ENCODE measurements at regions not wholly inside any gene's neighbourhood (a gene's known extent, or its start where the extent isn't known, plus 50 kb on each side); places are given as distances from the start of the nearest gene placed in this dataset.
A peak's percentile ranks its signal among the peaks of the same experiment; 100 is the strongest.

GRCh38 chr18:71125581-71125980 lies 836.7 kb downstream of the SOCS6 start:
- intact Hi-C loops (cut with DNase I) = no loop called here
- H3K9me3 ChIP-seq = peaks cover 9% of the 10 kb centered on the region
- H3K27me3 ChIP-seq (ENCODE audit: low read depth) = no peaks in the 10 kb centered on the region
- TF ChIP-seq CTCF (IDR thresholded peaks at IDR 0.05) = no peak
- H3K4me3 ChIP-seq = no peak overlapping the region
- no peaks in the 10 kb centered on the region for H3K4me1 ChIP-seq
- no peak overlapping the region for H3K27ac ChIP-seq
- no peaks in the 10 kb centered on the region for H3K36me3 ChIP-seq
- DNase-seq = no peak
- ATAC-seq = no peak

DNA sequence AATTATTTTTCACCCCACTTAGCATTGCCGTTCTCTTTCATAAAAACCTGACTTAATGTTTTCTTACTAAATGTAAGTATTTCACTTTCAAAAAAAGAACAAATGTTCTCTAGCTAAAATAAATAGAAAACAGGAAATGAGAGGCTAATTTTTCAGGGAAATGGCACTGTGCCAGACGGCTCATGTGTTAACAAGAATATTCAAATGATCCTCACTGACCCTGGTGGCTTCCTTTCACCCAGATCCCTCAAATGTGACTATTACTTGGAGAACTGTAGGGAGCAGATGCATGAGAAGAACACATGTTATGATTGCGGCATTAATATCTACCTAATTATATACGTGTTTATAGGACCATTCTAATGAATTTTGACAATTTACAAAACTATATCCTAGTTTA lies 827.7 kb downstream of the SOCS6 start:
- Histone ChIP-seq H3K4me1 (no peaks in the 10 kb centered on the region), H3K9me3 (peaks cover 2% of the 10 kb centered on the region), H3K27me3 (ENCODE audit: low read depth) (no peaks in the 10 kb centered on the region), H3K36me3 (no peaks in the 10 kb centered on the region), H3K4me3 (no peak overlapping the region), H3K27ac (no peak overlapping the region)
- no peak for TF ChIP-seq CTCF (IDR thresholded peaks at IDR 0.05)
- no peak for DNase-seq
- no peak for ATAC-seq
- intact Hi-C loops (cut with DNase I) = no loop called here

DNA sequence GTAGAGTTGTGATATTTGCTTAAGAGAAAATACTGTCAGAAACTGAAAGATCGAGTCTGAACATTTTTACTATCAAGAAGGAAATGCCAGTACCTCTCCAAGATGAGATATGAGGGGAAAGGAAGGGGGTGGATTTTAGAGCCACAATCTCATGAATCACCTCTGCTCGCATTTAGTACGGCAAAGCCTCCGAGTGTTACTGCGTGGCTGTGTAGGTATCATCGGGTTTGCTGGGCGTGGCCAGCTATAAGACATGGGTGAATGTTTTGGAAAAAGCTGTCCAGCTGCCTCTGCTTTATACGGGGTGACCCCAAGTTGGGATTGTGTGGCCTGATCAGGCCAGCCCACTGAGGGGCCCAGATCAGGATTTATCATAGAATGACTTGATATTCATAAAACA lies 826.4 kb downstream of the SOCS6 start:
- H3K4me3 ChIP-seq = no peak overlapping the region
- no peak for TF ChIP-seq CTCF (IDR thresholded peaks at IDR 0.05)
- H3K36me3 ChIP-seq = no peaks in the 10 kb centered on the region
- intact Hi-C loops (cut with DNase I) = no loop called here
- no peaks in the 10 kb centered on the region for H3K4me1 ChIP-seq
- DNase-seq (no peak), ATAC-seq (peak in 1 of 2 donors; percentile 13)
- H3K27ac ChIP-seq = no peak overlapping the region
- H3K9me3 ChIP-seq = no peaks in the 10 kb centered on the region
- no peaks in the 10 kb centered on the region for H3K27me3 ChIP-seq (ENCODE audit: low read depth)

DNA sequence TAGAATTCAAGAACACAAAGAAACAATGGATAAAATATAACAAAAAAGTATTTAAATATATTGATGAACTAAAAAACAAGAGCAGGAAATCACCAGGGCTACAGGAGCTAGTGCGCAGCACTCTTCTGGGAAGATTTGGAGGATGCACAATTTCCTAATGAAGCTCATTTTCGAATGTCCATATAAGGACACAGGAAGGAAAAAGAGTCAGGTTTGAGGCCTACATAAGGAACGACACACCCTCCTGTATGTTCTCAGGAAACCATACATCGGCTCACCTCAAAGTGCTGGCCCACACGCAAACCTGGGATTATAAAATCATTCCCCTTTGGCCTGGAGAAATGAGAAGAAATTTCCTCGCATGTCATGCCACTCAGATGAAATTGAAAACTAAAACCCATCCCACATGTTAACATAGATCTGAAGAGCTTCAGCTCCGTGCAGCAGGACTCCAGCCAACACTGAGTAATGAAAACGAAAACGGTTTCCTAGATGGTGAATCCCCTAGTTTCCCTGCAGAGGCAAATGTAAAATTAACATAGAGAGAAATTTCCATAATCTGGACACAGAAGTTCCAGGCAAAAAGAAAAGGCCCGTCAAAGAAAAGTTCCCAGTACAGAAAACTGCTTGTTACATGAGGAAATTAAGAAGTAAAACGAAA lies 825.8 kb downstream of the SOCS6 start:
- Histone ChIP-seq H3K4me3 (no peak overlapping the region), H3K36me3 (no peaks in the 10 kb centered on the region), H3K27me3 (ENCODE audit: low read depth) (no peaks in the 10 kb centered on the region), H3K4me1 (no peaks in the 10 kb centered on the region), H3K9me3 (no peaks in the 10 kb centered on the region), H3K27ac (no peak overlapping the region)
- no peak for TF ChIP-seq CTCF (IDR thresholded peaks at IDR 0.05)
- intact Hi-C loops (cut with DNase I) = no loop called here
- ATAC-seq = no peak
- no peak for DNase-seq

- Histone ChIP-seq H3K27me3 (ENCODE audit: low read depth) (no peaks in the 10 kb centered on the region), H3K4me3 (no peak overlapping the region), H3K9me3 (no peaks in the 10 kb centered on the region), H3K36me3 (no peaks in the 10 kb centered on the region), H3K27ac (no peak overlapping the region), H3K4me1 (no peaks in the 10 kb centered on the region)
- DNase-seq (no peak), ATAC-seq (no peak)
- intact Hi-C loops (cut with DNase I) = no loop called here
- no peak for TF ChIP-seq CTCF (IDR thresholded peaks at IDR 0.05)
Observed at GRCh38 chr18:71107244-71107643, 818.4 kb downstream of the SOCS6 start.

Data from lower lobe of right lung (tissue), 2 donors.